ENCODE measurements at regions not wholly inside any gene's neighbourhood (a gene's known extent, or its start where the extent isn't known, plus 50 kb on each side); places are given as distances from the start of the nearest gene placed in this dataset.

GRCh38 chr13:55728247-55728646 lies 1412.5 kb upstream of the PRR20A start:
- no peak for DNase-seq (ENCODE audit: low read depth in 1 of 2, low spot score in 2 of 2)
- Histone ChIP-seq H3K27ac (ENCODE audit: low read depth, low read length) (no peak overlapping the region), H3K9ac (replicated peaks in 1 of 4; ENCODE audit: extremely low read depth in 1 of 4, low read depth in 3 of 4, low read length in 3 of 4) (no peak overlapping the region), H2BK12ac (ENCODE audit: low read depth, low read length) (no peak overlapping the region), H3K23ac (ENCODE audit: insufficient read length) (no peak overlapping the region), H2BK120ac (replicated peaks; ENCODE audit: low read depth, low read length) (no peak overlapping the region), H4K8ac (ENCODE audit: extremely low read depth, insufficient read depth, low read length) (no peak overlapping the region), H3K56ac (replicated peaks; ENCODE audit: insufficient read length, low read depth, low read length) (no peak overlapping the region), H2BK20ac (ENCODE audit: low read length) (no peak overlapping the region), H3K18ac (ENCODE audit: extremely low read depth, low read length) (no peak overlapping the region), H3K79me2 (ENCODE audit: control insufficient read depth in 1 of 2, insufficient read depth in 2 of 2, low read length in 2 of 2) (no peaks in the 10 kb centered on the region), H2BK15ac (ENCODE audit: low read length) (no peak overlapping the region), H3K9me3 (ENCODE audit: insufficient read depth in 2 of 2, low read depth in 1 of 2, low read length in 1 of 2) (no peaks in the 10 kb centered on the region), H2BK5ac (ENCODE audit: low read depth, low read length) (no peak overlapping the region), H3K4me2 (ENCODE audit: insufficient read depth in 1 of 2, low read depth in 2 of 2, low read length in 2 of 2) (no peak overlapping the region), H3K14ac (ENCODE audit: insufficient read length) (no peak overlapping the region), H2AK5ac (ENCODE audit: low read depth, low read length) (no peak overlapping the region), H3K27me3 (replicated peaks in 1 of 4; ENCODE audit: control insufficient read depth in 3 of 4, extremely low read depth in 1 of 4, insufficient read depth in 3 of 4, low read length in 3 of 4) (no peaks in the 10 kb centered on the region), H3K36me3 (ENCODE audit: control insufficient read depth in 2 of 4, insufficient read depth in 4 of 4, low read length in 3 of 4) (no peaks in the 10 kb centered on the region), H3K4ac (replicated peaks; ENCODE audit: insufficient read length, low read depth, low read length) (no peak overlapping the region), H4K20me1 (replicated peaks in 1 of 2; ENCODE audit: control insufficient read depth in 1 of 2, insufficient read depth in 2 of 2, low read length in 2 of 2) (no peaks in the 10 kb centered on the region), H2AFZ (ENCODE audit: low read length) (no peak overlapping the region), H3K4me1 (replicated peaks in 1 of 4; ENCODE audit: control insufficient read depth in 3 of 4, insufficient read depth in 4 of 4, low read length in 3 of 4) (no peaks in the 10 kb centered on the region; a peak in 1 of 7 replicates), H3K79me1 (ENCODE audit: low read depth, low read length) (no peaks in the 10 kb centered on the region), H3K23me2 (ENCODE audit: low read depth, low read length) (no peaks in the 10 kb centered on the region), H4K5ac (ENCODE audit: insufficient read length, low read depth, low read length) (no peak overlapping the region), H3K4me3 (ENCODE audit: extremely low read depth in 1 of 4, insufficient read depth in 2 of 4, low read depth in 3 of 4, low read length in 4 of 4) (no peak overlapping the region), H4K91ac (replicated peaks; ENCODE audit: insufficient read length, low read length) (no peak overlapping the region)
- CTCF ChIA-PET (ENCODE audit: partially characterized antibody) = no interaction called here
- 93% methylated on average over 2 of the region's 2 CpGs; no CpG with 5 or more reads in 1 of the 2 experiments for WGBS, 2 experiments (ENCODE audit: extremely low coverage in 1 of 2, insufficient coverage in 1 of 2, insufficient read length in 1 of 2, insufficient replicate concordance in 2 of 2, low coverage in 1 of 2, low lambda C conversion rate in 2 of 2, missing lambda C conversion rate in 1 of 2)
- no peak for FAIRE-seq
- POLR2A ChIA-PET (ENCODE audit: partially characterized antibody) = no interaction called here
- TF ChIP-seq BACH1 (IDR thresholded peaks at IDR 0.05; ENCODE audit: low read length) = no peak
- no peak for TF ChIP-seq SRF (IDR thresholded peaks at IDR 0.05; ENCODE audit: low read depth, low read length)
- no peak for TF ChIP-seq ASH2L (IDR thresholded peaks at IDR 0.05; ENCODE audit: low read length)
- TF ChIP-seq SP1 (IDR thresholded peaks at IDR 0.05; ENCODE audit: low read depth, low read length) = no peak
- TF ChIP-seq TCF12 (IDR thresholded peaks at IDR 0.05; ENCODE audit: low read depth, low read length) = no peak
- no peak for TF ChIP-seq SP2 (IDR thresholded peaks at IDR 0.05; ENCODE audit: low read length)
- no peak for TF ChIP-seq MAFK (IDR thresholded peaks at IDR 0.05; ENCODE audit: low read depth, low read length)
- no peak for TF ChIP-seq RBBP5 (IDR thresholded peaks at IDR 0.05; ENCODE audit: borderline replicate concordance, low read depth, low read length)
- TF ChIP-seq POLR2AphosphoS5 (IDR thresholded peaks at IDR 0.05; ENCODE audit: low read depth, low read length) = no peak
- TF ChIP-seq PHF8 (conservative IDR thresholded peaks at IDR 0.05; ENCODE audit: low read depth, low read length) = no peak
- TF ChIP-seq BCL11A (IDR thresholded peaks at IDR 0.05; ENCODE audit: low read depth in 2 of 2, low read length in 2 of 2) = no peak
- TF ChIP-seq JUND (IDR thresholded peaks at IDR 0.05; ENCODE audit: low read length) = no peak
- TF ChIP-seq RAD21 (IDR thresholded peaks at IDR 0.05 in 1 of 2, conservative IDR thresholded peaks at IDR 0.05 in 1 of 2; ENCODE audit: low read depth in 2 of 2, low read length in 2 of 2) = no peak
- no peak for TF ChIP-seq POLR2A (IDR thresholded peaks at IDR 0.05; ENCODE audit: control extremely low read depth in 1 of 2, low read depth in 2 of 2, low read length in 2 of 2)
- TF ChIP-seq EGR1 (IDR thresholded peaks at IDR 0.05; ENCODE audit: borderline replicate concordance, low read depth, low read length) = no peak
- no peak for TF ChIP-seq YY1 (IDR thresholded peaks at IDR 0.05; ENCODE audit: low read depth, low read length)
- no peak for TF ChIP-seq E2F6 (IDR thresholded peaks at IDR 0.05)

Measured in H1 (cell line).